GM12878 (cell line): ENCODE measurements at regions not wholly inside any gene's neighbourhood (a gene's known extent, or its start where the extent isn't known, plus 50 kb on each side); places are given as distances from the start of the nearest gene placed in this dataset.

Experiments used
- ATAC-seq: fragments of 200-7000 bp; cut with Tn5 transposase; 3 replicates; pipeline ENCODE4 v1.9.1; 2020; ENCODE audit warnings: mild to moderate bottlenecking, moderate library complexity
- BruUV-seq: library from RNA; stranded (reverse); fragments of 400-500 nt; replicated peaks from 2 replicates; lab custom pipeline; 2021; lab: Mats Ljungman, UMichigan
- CTCF ChIA-PET: fragments of 300-600 bp; sonication (Branson Sonifier 250); formaldehyde crosslinking; extraction: SDS; loops from one replicate; lab custom pipeline; 2021; ENCODE audit warnings: inconsistent platforms; lab: Yijun Ruan, JAX
- POLR2A ChIA-PET: fragments of 350-600 bp; formaldehyde crosslinking; extraction: SDS; loops from one replicate; lab custom pipeline; 2021; ENCODE audit warnings: inconsistent platforms; lab: Charles Lee
- RAD21 ChIA-PET: fragments of 300-600 bp; sonication (Branson Sonifier 250); formaldehyde crosslinking; loops from one replicate; lab custom pipeline; 2023; ENCODE audit warnings: antibody characterized with exemption; ENCODE audit not compliant: unreplicated experiment; lab: Charles Lee
- SMC1A ChIA-PET: fragments of 300-600 bp; sonication (Branson Sonifier 250); formaldehyde crosslinking; loops from one replicate; lab custom pipeline; 2023; ENCODE audit not compliant: unreplicated experiment, uncharacterized antibody; lab: Charles Lee
- DNase-seq: peaks from one replicate; pipeline ENCODE4 v3.0.0-alpha.2; 2011; ENCODE audit warnings: low read depth, low spot score
- FAIRE-seq: peaks from 3 replicates; lab custom pipeline; 2011; peaks lifted over from hg19 to GRCh38; lab: Jason Lieb, UNC
- H2AFZ ChIP-seq: 2 replicates; pipeline ENCODE4 v1.6.0; 2011; ENCODE audit warnings: low read depth, low read length, control low read depth; ENCODE audit not compliant: control insufficient read depth
- H3K27ac ChIP-seq: 2 replicates; pipeline ENCODE4 v1.5.1; 2011; ENCODE audit warnings: control low read depth; ENCODE audit not compliant: control insufficient read depth, insufficient read depth
- H3K27me3 ChIP-seq, 2 experiments: replicated peaks in 1 of 2; 2 replicates each; pipeline versions ENCODE4 v1.6.0 to v1.6.1; 2011; ENCODE audit warnings: low read length in 1 of 2; ENCODE audit not compliant: control insufficient read depth in 2 of 2, insufficient read depth in 2 of 2
- H3K36me3 ChIP-seq, 2 experiments: 2 replicates each; pipeline ENCODE4 v1.5.1; 2011; ENCODE audit warnings: low read length in 1 of 2; ENCODE audit not compliant: control insufficient read depth in 2 of 2, insufficient read depth in 2 of 2
- H3K4me1 ChIP-seq: 2 replicates; pipeline ENCODE4 v1.6.1; 2011; ENCODE audit warnings: mild to moderate bottlenecking, low read length, moderate library complexity, mixed read lengths; ENCODE audit not compliant: control insufficient read depth, insufficient read depth
- H3K4me2 ChIP-seq: 2 replicates; pipeline ENCODE4 v1.6.0; 2011; ENCODE audit warnings: control low read depth; ENCODE audit not compliant: control insufficient read depth, insufficient read depth
- H3K4me3 ChIP-seq: fragments of 200-600 bp; sonication (generic); 2 replicates; pipeline ENCODE4 v1.5.1; 2016
- H3K79me2 ChIP-seq: 2 replicates; pipeline ENCODE4 v1.6.0; 2011; ENCODE audit warnings: low read length; ENCODE audit not compliant: control insufficient read depth, insufficient read depth
- H3K9ac ChIP-seq: 2 replicates; pipeline ENCODE4 v1.8.0; 2011; ENCODE audit warnings: low read length, control low read depth, mixed read lengths; ENCODE audit not compliant: control insufficient read depth, insufficient read depth
- H3K9me3 ChIP-seq: replicated peaks from 3 replicates; pipeline ENCODE4 v1.5.1; 2011; ENCODE audit warnings: mild to moderate bottlenecking, low read length; ENCODE audit not compliant: control insufficient read depth, insufficient read depth
- H4K20me1 ChIP-seq: 2 replicates; pipeline ENCODE4 v1.6.0; 2011; ENCODE audit not compliant: control insufficient read depth, insufficient read depth
- ASH2L ChIP-seq: fragments of 300-600, 200-600 bp; sonication (generic); IDR thresholded peaks from 2 replicates; pipeline ENCODE4 v1.6.1; 2017; ENCODE audit warnings: low read depth, mild to moderate bottlenecking, borderline replicate concordance
- CBFB ChIP-seq: IDR thresholded peaks from 2 replicates; pipeline ENCODE4 v1.6.1; 2016; ENCODE audit warnings: antibody characterized with exemption, low read depth
- CBX5 ChIP-seq: sonication (generic); IDR thresholded peaks from 2 replicates; pipeline ENCODE4 v1.6.1; 2016; ENCODE audit warnings: low read depth, moderate library complexity, mild to moderate bottlenecking, inconsistent platforms
- CHD1 ChIP-seq: IDR thresholded peaks from 2 replicates; pipeline ENCODE4 v1.6.1; 2012; ENCODE audit warnings: low read depth, low read length, improper control_type of control experiment
- CUX1 ChIP-seq: IDR thresholded peaks from 2 replicates; pipeline ENCODE4 v1.6.1; 2012; ENCODE audit warnings: improper control_type of control experiment, low read depth, low read length; ENCODE audit not compliant: insufficient replicate concordance
- EGR1 ChIP-seq, 2 experiments: IDR thresholded peaks; 1 replicate in 1 of 2; 2 replicates in 1 of 2; pipeline ENCODE4 v1.6.1; 2011 to 2012; ENCODE audit warnings: low read depth in 2 of 2, low read length in 2 of 2, borderline replicate concordance in 1 of 2, mild to moderate bottlenecking in 1 of 2, moderate library complexity in 1 of 2
- ESRRA ChIP-seq: IDR thresholded peaks from 2 replicates; pipeline ENCODE4 v1.6.1; 2012; ENCODE audit warnings: mild to moderate bottlenecking, low read length, improper control_type of control experiment
- IRF3 ChIP-seq: fragments of 450-650 bp; IDR thresholded peaks from 2 replicates; pipeline ENCODE4 v1.6.1; 2014; ENCODE audit warnings: mild to moderate bottlenecking
- KAT2A ChIP-seq: conservative IDR thresholded peaks from 2 replicates; pipeline ENCODE4 v1.6.1; 2011; ENCODE audit warnings: low read depth, low read length; ENCODE audit not compliant: control insufficient read depth
- NFYA ChIP-seq: IDR thresholded peaks from 2 replicates; pipeline ENCODE4 v1.6.1; 2011; ENCODE audit warnings: low read depth, mild to moderate bottlenecking, low read length, improper control_type of control experiment, borderline replicate concordance
- RAD51 ChIP-seq: fragments of 450-650 bp; IDR thresholded peaks from 2 replicates; pipeline ENCODE4 v1.6.1; 2016; ENCODE audit warnings: moderate library complexity, mild to moderate bottlenecking, inconsistent platforms
- REST ChIP-seq: IDR thresholded peaks from 2 replicates; pipeline ENCODE4 v1.6.1; 2012; ENCODE audit warnings: mild to moderate bottlenecking, low read depth, low read length
- STAT1 ChIP-seq: fragments of 450-650 bp; conservative IDR thresholded peaks from 2 replicates; pipeline ENCODE4 v1.6.1; 2014; ENCODE audit warnings: antibody characterized with exemption, mild to moderate bottlenecking
- WGBS: methylation state at CpG from one replicate; pipeline ENCODE4 v1.1.6; 2016; ENCODE audit warnings: low lambda C conversion rate; ENCODE audit not compliant: insufficient replicate concordance, insufficient coverage; ENCODE audit errors: missing lambda C conversion rate; 5-methylcytosine and 5-hydroxymethylcytosine counted together
- in situ Hi-C: fragments of 300-500 bp; cut with MboI; formaldehyde crosslinking; loops from 9 replicates; pipeline ENCODE4 v1.14.3; 2018; ENCODE audit warnings: mixed read lengths
- intact Hi-C: fragments of 100-400 bp; cut with micrococcal nuclease; formaldehyde crosslinking; loops from one replicate; pipeline ENCODE4 v1.14.2; 2022; ENCODE audit not compliant: unreplicated experiment

- no peaks in the 10 kb centered on the region for H4K20me1 ChIP-seq
- no peak overlapping the region for H2AFZ ChIP-seq
- no peak overlapping the region for H3K27ac ChIP-seq
- CTCF ChIA-PET, result interaction anchor here (1.1 kb wide), 1 partner anchor 16 kb away, joined by 3 read pairs; no protein-coding TSS in a partner anchor
- TF ChIP-seq RAD51 (no peak), ESRRA (no peak), CHD1 (no peak), EGR1 (IDR thresholded peaks at IDR 0.05; ENCODE audit: borderline replicate concordance in 1 of 2, low read depth in 2 of 2, low read length in 2 of 2) (no peak), REST (no peak), CUX1 (no peak), IRF3 (no peak), STAT1 (no peak), CBFB (no peak), ASH2L (no peak), CBX5 (no peak), KAT2A (no peak), NFYA (no peak)
- TF ChIP-seq, all 136 proteins: peak for 0
- no peaks in the 10 kb centered on the region for H3K4me1 ChIP-seq
- 26% methylated on average over 4 of the region's 4 CpGs for WGBS
- no peak overlapping the region for H3K9ac ChIP-seq
- no peak overlapping the region for H3K4me3 ChIP-seq
- no peak for DNase-seq
- FAIRE-seq, result no peak
- ChIA-PET POLR2A (no interaction called here), RAD21 (no interaction called here), SMC1A (interaction anchor here (1.0 to 1.4 kb wide), 2 partner anchors 126 to 142 kb away, joined by 3 read pairs; no protein-coding TSS in a partner anchor)
- H3K79me2 ChIP-seq, result no peaks in the 10 kb centered on the region
- H3K9me3 ChIP-seq, result no peaks in the 10 kb centered on the region
- H3K4me2 ChIP-seq, result no peak overlapping the region
- ATAC-seq, result no peak
- in situ Hi-C loops (no loop called here), intact Hi-C loops (no loop called here)
- no TSS peak for BruUV-seq
- H3K27me3 ChIP-seq, result no peaks in the 10 kb centered on the region
- H3K36me3 ChIP-seq, result no peaks in the 10 kb centered on the region
These were observed 187.5 kb upstream of the GPC6 start for GRCh38 chr13:93039131-93039530.
